H9 (cell line): ENCODE measurements at regions not wholly inside any gene's neighbourhood (a gene's known extent, or its start where the extent isn't known, plus 50 kb on each side); places are given as distances from the start of the nearest gene placed in this dataset.

ENCODE experiments used
- DNase-seq: peaks from one replicate; pipeline ENCODE4 v3.0.0-alpha.2; 2017
- H2AFZ ChIP-seq: one replicate; pipeline ENCODE4 v1.6.1; 2013; ENCODE audit warnings: mild to moderate bottlenecking, low read length, control low read depth, moderate library complexity
- H2AK5ac ChIP-seq: 2 replicates; pipeline ENCODE4 v1.6.1; 2013; ENCODE audit warnings: low read length, control low read depth, mixed read lengths; ENCODE audit not compliant: insufficient read length
- H2BK120ac ChIP-seq: one replicate; pipeline ENCODE4 v1.6.1; 2013; ENCODE audit warnings: low read depth, mild to moderate bottlenecking, low read length, control low read depth, inconsistent platforms; ENCODE audit not compliant: poor library complexity, severe bottlenecking
- H2BK12ac ChIP-seq: 2 replicates; pipeline ENCODE4 v1.6.1; 2013; ENCODE audit warnings: low read length, control low read depth, mixed read lengths, low read depth; ENCODE audit not compliant: insufficient read length
- H2BK15ac ChIP-seq: 2 replicates; pipeline ENCODE4 v1.6.1; 2013; ENCODE audit warnings: low read depth, low read length, control low read depth
- H2BK20ac ChIP-seq: one replicate; pipeline ENCODE4 v1.6.1; 2013; ENCODE audit warnings: low read depth, mild to moderate bottlenecking, low read length, control low read depth, inconsistent platforms; ENCODE audit not compliant: poor library complexity, severe bottlenecking
- H2BK5ac ChIP-seq: 2 replicates; pipeline ENCODE4 v1.6.1; 2013; ENCODE audit warnings: low read length, control low read depth, mixed read lengths; ENCODE audit not compliant: insufficient read length
- H3K14ac ChIP-seq: 2 replicates; pipeline ENCODE4 v1.6.1; 2013; ENCODE audit warnings: low read length, control low read depth; ENCODE audit not compliant: insufficient read depth
- H3K18ac ChIP-seq: 2 replicates; pipeline ENCODE4 v1.6.1; 2013; ENCODE audit warnings: low read depth, mild to moderate bottlenecking, mixed read lengths, low read length, control low read depth; ENCODE audit not compliant: insufficient read length
- H3K23ac ChIP-seq: 2 replicates; pipeline ENCODE4 v1.6.1; 2013; ENCODE audit warnings: low read length, control low read depth, mixed read lengths, low read depth; ENCODE audit not compliant: insufficient read length
- H3K23me2 ChIP-seq: 2 replicates; pipeline ENCODE4 v1.6.1; 2013; ENCODE audit warnings: low read depth, mild to moderate bottlenecking, mixed read lengths, low read length, control low read depth; ENCODE audit not compliant: insufficient read length, poor library complexity, severe bottlenecking
- H3K27ac ChIP-seq: 2 replicates; pipeline ENCODE4 v1.5.1; 2013; ENCODE audit warnings: low read length, control low read depth, mixed read lengths, low read depth; ENCODE audit not compliant: insufficient read length
- H3K27me3 ChIP-seq: 2 replicates; pipeline ENCODE4 v1.6.1; 2013; ENCODE audit warnings: low read length, control low read depth, inconsistent platforms; ENCODE audit not compliant: insufficient read depth
- H3K4ac ChIP-seq: 2 replicates; pipeline ENCODE4 v1.6.1; 2013; ENCODE audit warnings: low read depth, mild to moderate bottlenecking, control low read depth, inconsistent platforms, low read length, moderate library complexity
- H3K4me1 ChIP-seq: 2 replicates; pipeline ENCODE4 v1.6.1; 2013; ENCODE audit warnings: low read length, control low read depth, inconsistent platforms; ENCODE audit not compliant: insufficient read depth
- H3K4me2 ChIP-seq: 2 replicates; pipeline ENCODE4 v1.6.1; 2013; ENCODE audit warnings: low read length, control low read depth, mixed read lengths; ENCODE audit not compliant: insufficient read length, insufficient read depth
- H3K56ac ChIP-seq: 2 replicates; pipeline ENCODE4 v1.6.1; 2013; ENCODE audit warnings: low read depth, mild to moderate bottlenecking, mixed read lengths, low read length, control low read depth; ENCODE audit not compliant: insufficient read length
- H3K79me1 ChIP-seq: 2 replicates; pipeline ENCODE4 v1.6.1; 2013; ENCODE audit warnings: low read depth, mild to moderate bottlenecking, moderate library complexity, low read length, control low read depth, inconsistent platforms; ENCODE audit not compliant: insufficient read depth, poor library complexity, severe bottlenecking
- H3K79me2 ChIP-seq: 2 replicates; pipeline ENCODE4 v1.6.1; 2013; ENCODE audit warnings: low read length, control low read depth, inconsistent platforms; ENCODE audit not compliant: insufficient read depth
- H3K9ac ChIP-seq: 2 replicates; pipeline ENCODE4 v1.6.1; 2013; ENCODE audit warnings: low read length, control low read depth, mixed read lengths; ENCODE audit not compliant: insufficient read length; ENCODE audit errors: extremely low read depth
- H3K9me3 ChIP-seq: one replicate; pipeline ENCODE4 v1.6.1; 2013; ENCODE audit warnings: low read depth, low read length, inconsistent platforms; ENCODE audit not compliant: control insufficient read depth
- H3T11ph ChIP-seq: one replicate; pipeline ENCODE4 v1.6.1; 2013; ENCODE audit warnings: mild to moderate bottlenecking, low read length, control low read depth, inconsistent platforms
- H4K20me1 ChIP-seq: one replicate; pipeline ENCODE4 v1.6.1; 2013; ENCODE audit not compliant: control insufficient read depth, insufficient read length, insufficient read depth
- H4K5ac ChIP-seq: 2 replicates; pipeline ENCODE4 v1.6.1; 2013; ENCODE audit warnings: low read depth, mild to moderate bottlenecking, mixed read lengths, low read length, control low read depth; ENCODE audit not compliant: insufficient read length
- H4K8ac ChIP-seq: replicated peaks from 2 replicates; pipeline ENCODE4 v1.6.1; 2013; ENCODE audit warnings: low read length, control low read depth, mixed read lengths, low read depth; ENCODE audit not compliant: insufficient read length
- H4K91ac ChIP-seq: 2 replicates; pipeline ENCODE4 v1.6.1; 2013; ENCODE audit warnings: low read depth, mild to moderate bottlenecking, moderate library complexity, mixed read lengths, low read length, control low read depth; ENCODE audit not compliant: insufficient read length
- H3K27ac Mint-ChIP-seq, 3 experiments: 2 replicates in 2 of 3; 3 replicates in 1 of 3; pipeline ENCODE4 v1.8.0; 2020 to 2021; ENCODE audit warnings: mixed read lengths in 3 of 3, mild to moderate bottlenecking in 1 of 3, moderate library complexity in 1 of 3
- H3K27me3 Mint-ChIP-seq: 2 replicates; pipeline ENCODE4 v1.8.0; 2021; ENCODE audit warnings: low read depth, mild to moderate bottlenecking, moderate library complexity, mixed read lengths
- H3K36me3 Mint-ChIP-seq, 3 experiments: 2 replicates in 2 of 3; 3 replicates in 1 of 3; pipeline ENCODE4 v1.8.0; 2020 to 2021; ENCODE audit warnings: low read depth in 3 of 3, mixed read lengths in 3 of 3; ENCODE audit not compliant: insufficient read depth in 1 of 3
- H3K4me1 Mint-ChIP-seq, 2 experiments: 2 replicates each; pipeline ENCODE4 v1.8.0; 2020; ENCODE audit warnings: mixed read lengths in 2 of 2
- H3K4me3 Mint-ChIP-seq, 2 experiments: 2 replicates in 1 of 2; 3 replicates in 1 of 2; pipeline ENCODE4 v1.8.0; 2020 to 2021; ENCODE audit warnings: mild to moderate bottlenecking in 2 of 2, mixed read lengths in 2 of 2, moderate library complexity in 1 of 2
- H3K9me3 Mint-ChIP-seq, 2 experiments: 2 replicates in 1 of 2; 3 replicates in 1 of 2; pipeline ENCODE4 v1.8.0; 2020; ENCODE audit warnings: mild to moderate bottlenecking in 2 of 2, mixed read lengths in 2 of 2, moderate library complexity in 1 of 2
- WGBS: extraction: QIAGEN DNeasy Blood & Tissue Kit; methylation state at CpG from one replicate; pipeline ENCODE4 v1.1.7; 2013; ENCODE audit warnings: missing lambda C conversion rate, low lambda C conversion rate, mixed read lengths; ENCODE audit not compliant: insufficient read length; ENCODE audit errors: extremely low coverage; 5-methylcytosine and 5-hydroxymethylcytosine counted together
- TF ChIP-seq, protein P1 (sequence below): fragments of 200-600 bp; sonication (generic); conservative IDR thresholded peaks from 3 replicates; pipeline ENCODE4 v1.8.0; 2021; ENCODE audit warnings: antibody characterized with exemption, mild to moderate bottlenecking

- Mint-ChIP-seq H3K4me3 (no peak overlapping the region), H3K9me3 (peaks cover 9 to 16% of the 10 kb centered on the region in 2 experiments; a peak in 4 of 5 replicates), H3K27ac (no peak overlapping the region), H3K4me1 (peaks cover 0 to 5% of the 10 kb centered on the region in 2 experiments; a peak in 1 of 4 replicates), H3K27me3 (no peaks in the 10 kb centered on the region), H3K36me3 (peaks cover 0 to 14% (median 13%) of the 10 kb centered on the region in 3 experiments; a peak in 5 of 7 replicates)
- H3K79me1 ChIP-seq: no peaks in the 10 kb centered on the region
- no peaks in the 10 kb centered on the region for H3K27me3 ChIP-seq
- no peak overlapping the region for H2AK5ac ChIP-seq
- no peak overlapping the region for H2BK120ac ChIP-seq
- H3K79me2 ChIP-seq: no peaks in the 10 kb centered on the region
- no peak overlapping the region for H3K18ac ChIP-seq
- H3K4ac ChIP-seq: no peak overlapping the region
- H3K9me3 ChIP-seq: no peaks in the 10 kb centered on the region
- no peak overlapping the region for H3K4me2 ChIP-seq
- H3K23me2 ChIP-seq: no peaks in the 10 kb centered on the region
- DNase-seq: no peak
- no peak overlapping the region for H3K9ac ChIP-seq
- H3K27ac ChIP-seq: no peak overlapping the region
- H4K5ac ChIP-seq: no peak overlapping the region
- H3T11ph ChIP-seq: no peak overlapping the region
- H3K23ac ChIP-seq: no peak overlapping the region
- TF ChIP-seq, protein P1, sequence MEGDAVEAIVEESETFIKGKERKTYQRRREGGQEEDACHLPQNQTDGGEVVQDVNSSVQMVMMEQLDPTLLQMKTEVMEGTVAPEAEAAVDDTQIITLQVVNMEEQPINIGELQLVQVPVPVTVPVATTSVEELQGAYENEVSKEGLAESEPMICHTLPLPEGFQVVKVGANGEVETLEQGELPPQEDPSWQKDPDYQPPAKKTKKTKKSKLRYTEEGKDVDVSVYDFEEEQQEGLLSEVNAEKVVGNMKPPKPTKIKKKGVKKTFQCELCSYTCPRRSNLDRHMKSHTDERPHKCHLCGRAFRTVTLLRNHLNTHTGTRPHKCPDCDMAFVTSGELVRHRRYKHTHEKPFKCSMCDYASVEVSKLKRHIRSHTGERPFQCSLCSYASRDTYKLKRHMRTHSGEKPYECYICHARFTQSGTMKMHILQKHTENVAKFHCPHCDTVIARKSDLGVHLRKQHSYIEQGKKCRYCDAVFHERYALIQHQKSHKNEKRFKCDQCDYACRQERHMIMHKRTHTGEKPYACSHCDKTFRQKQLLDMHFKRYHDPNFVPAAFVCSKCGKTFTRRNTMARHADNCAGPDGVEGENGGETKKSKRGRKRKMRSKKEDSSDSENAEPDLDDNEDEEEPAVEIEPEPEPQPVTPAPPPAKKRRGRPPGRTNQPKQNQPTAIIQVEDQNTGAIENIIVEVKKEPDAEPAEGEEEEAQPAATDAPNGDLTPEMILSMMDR: no peak
- H2BK5ac ChIP-seq: no peak overlapping the region
- H2BK12ac ChIP-seq: no peak overlapping the region
- H4K91ac ChIP-seq: no peak overlapping the region
- no peak overlapping the region for H2BK15ac ChIP-seq
- H3K14ac ChIP-seq: no peak overlapping the region
- no peaks in the 10 kb centered on the region for H3K4me1 ChIP-seq
- no CpG with 5 or more reads among the region's 1 CpG for WGBS
- H2AFZ ChIP-seq: no peak overlapping the region
- H4K8ac ChIP-seq: no peak overlapping the region
- H4K20me1 ChIP-seq: no peaks in the 10 kb centered on the region
- no peak overlapping the region for H3K56ac ChIP-seq
- H2BK20ac ChIP-seq: no peak overlapping the region
Measured at GRCh38 chr4:66160606-66161005, 490.3 kb upstream of the EPHA5 start.
